Erythroblast (primary cell): ENCODE measurements at regions not wholly inside any gene's neighbourhood (a gene's known extent, or its start where the extent isn't known, plus 50 kb on each side); places are given as distances from the start of the nearest gene placed in this dataset.

Source experiments
- GATA1 ChIP-seq: IDR thresholded peaks from 2 replicates; pipeline ENCODE4 v1.6.1; 2011; ENCODE audit warnings: low read depth, mild to moderate bottlenecking, control low read depth, low read length, moderate library complexity
- POLR2A ChIP-seq: IDR thresholded peaks from 2 replicates; pipeline ENCODE4 v1.6.1; 2011; ENCODE audit warnings: mild to moderate bottlenecking, low read length

DNA sequence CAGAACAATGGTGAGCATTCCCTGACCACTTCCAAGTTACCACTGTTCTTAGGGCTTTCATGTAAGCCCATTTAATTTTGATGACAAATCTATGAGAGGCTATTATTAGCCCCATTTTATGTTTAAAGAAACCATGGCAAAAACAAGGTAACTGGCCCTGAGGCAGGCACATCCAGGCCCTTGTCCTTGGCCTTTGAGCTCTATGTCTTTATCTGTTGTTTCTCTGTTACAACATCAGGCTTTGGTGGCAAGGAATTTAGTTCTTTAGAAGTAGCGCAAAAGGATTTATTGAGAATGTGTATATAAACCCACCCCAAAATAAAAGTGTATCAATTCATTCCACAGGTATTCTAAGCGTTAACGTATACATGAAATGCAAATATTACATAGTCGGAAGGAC lies 257.1 kb downstream of the HNMT start:
- no peak for TF ChIP-seq POLR2A
- no peak for TF ChIP-seq GATA1
